Neuronal stem cell (in vitro differentiated cells): ENCODE measurements at regions not wholly inside any gene's neighbourhood (a gene's known extent, or its start where the extent isn't known, plus 50 kb on each side); places are given as distances from the start of the nearest gene placed in this dataset.

Source experiments
- DNase-seq: peaks from one replicate; pipeline ENCODE4 v3.0.0-alpha.2; 2013; ENCODE audit warnings: low spot score
- H2AFZ ChIP-seq: one replicate; pipeline ENCODE4 v1.6.1; 2013; ENCODE audit warnings: mild to moderate bottlenecking, low read length, inconsistent platforms
- H2AK5ac ChIP-seq: 2 replicates; pipeline ENCODE4 v1.6.1; 2013; ENCODE audit warnings: low read depth, mild to moderate bottlenecking, inconsistent platforms, low read length, moderate library complexity, mixed read lengths
- H2BK120ac ChIP-seq: 2 replicates; pipeline ENCODE4 v1.6.1; 2013; ENCODE audit warnings: low read depth, mild to moderate bottlenecking, inconsistent platforms, low read length, moderate library complexity, mixed read lengths
- H2BK12ac ChIP-seq: one replicate; pipeline ENCODE4 v1.6.1; 2013; ENCODE audit warnings: low read length, inconsistent platforms
- H2BK15ac ChIP-seq: 2 replicates; pipeline ENCODE4 v1.6.1; 2013; ENCODE audit warnings: mild to moderate bottlenecking, low read length, inconsistent platforms, mixed read lengths
- H2BK5ac ChIP-seq: one replicate; pipeline ENCODE4 v1.6.1; 2013; ENCODE audit warnings: inconsistent platforms, mild to moderate bottlenecking, low read length, moderate library complexity
- H3K14ac ChIP-seq: one replicate; pipeline ENCODE4 v1.6.1; 2013; ENCODE audit warnings: low read length, inconsistent platforms
- H3K18ac ChIP-seq: 2 replicates; pipeline ENCODE4 v1.6.1; 2013; ENCODE audit warnings: low read length, inconsistent platforms
- H3K23ac ChIP-seq: 2 replicates; pipeline ENCODE4 v1.6.1; 2013; ENCODE audit warnings: low read depth, mild to moderate bottlenecking, mixed read lengths, low read length, inconsistent platforms; ENCODE audit not compliant: poor library complexity
- H3K27ac ChIP-seq: replicated peaks from 3 replicates; pipeline ENCODE4 v1.5.1; 2013; ENCODE audit warnings: low read length, inconsistent platforms
- H3K27me3 ChIP-seq, 3 experiments: 2 replicates each; pipeline ENCODE4 v1.6.1; 2013; ENCODE audit warnings: low read length in 3 of 3, mild to moderate bottlenecking in 2 of 3, inconsistent platforms in 1 of 3, low read depth in 1 of 3, mixed read lengths in 1 of 3, moderate library complexity in 1 of 3; ENCODE audit not compliant: control insufficient read depth in 3 of 3, insufficient read depth in 3 of 3
- H3K36me3 ChIP-seq, 2 donors: replicated peaks in 1 of 2; 2 replicates each; pipeline ENCODE4 v1.6.1; 2013; ENCODE audit warnings: low read length in 2 of 2; ENCODE audit not compliant: control insufficient read depth in 2 of 2, insufficient read depth in 2 of 2
- H3K4ac ChIP-seq: 2 replicates; pipeline ENCODE4 v1.6.1; 2013; ENCODE audit warnings: inconsistent platforms, mild to moderate bottlenecking, low read length, moderate library complexity
- H3K4me1 ChIP-seq, 2 donors: 1 replicate in 1 of 2; 2 replicates in 1 of 2; pipeline ENCODE4 v1.6.1; 2013; ENCODE audit warnings: low read length in 2 of 2, low read depth in 1 of 2; ENCODE audit not compliant: control insufficient read depth in 2 of 2, insufficient read depth in 1 of 2
- H3K4me2 ChIP-seq: one replicate; pipeline ENCODE4 v1.6.1; 2013; ENCODE audit warnings: mild to moderate bottlenecking, low read length, inconsistent platforms; ENCODE audit not compliant: insufficient read depth, poor library complexity, severe bottlenecking
- H3K4me3 ChIP-seq, 2 donors: 2 replicates each; pipeline ENCODE4 v1.5.1; 2013; ENCODE audit warnings: low read length in 2 of 2, mild to moderate bottlenecking in 2 of 2, inconsistent platforms in 1 of 2, moderate library complexity in 1 of 2
- H3K79me1 ChIP-seq: one replicate; pipeline ENCODE4 v1.6.1; 2013; ENCODE audit warnings: low read depth, mild to moderate bottlenecking, inconsistent platforms, low read length, moderate library complexity
- H3K9ac ChIP-seq: one replicate; pipeline ENCODE4 v1.6.1; 2013; ENCODE audit warnings: mild to moderate bottlenecking, low read depth, low read length, inconsistent platforms; ENCODE audit not compliant: poor library complexity
- H3K9me3 ChIP-seq, 2 donors: replicated peaks in 1 of 2; 2 replicates each; pipeline versions ENCODE3 to v1.6.1; 2013; ENCODE audit warnings: low read length in 2 of 2, mild to moderate bottlenecking in 2 of 2, inconsistent platforms in 1 of 2, low read depth in 1 of 2, mixed read lengths in 1 of 2, moderate library complexity in 1 of 2; ENCODE audit not compliant: control insufficient read depth in 2 of 2, insufficient read depth in 1 of 2
- H4K8ac ChIP-seq: one replicate; pipeline ENCODE4 v1.6.1; 2013; ENCODE audit warnings: low read depth, mild to moderate bottlenecking, inconsistent platforms, low read length, moderate library complexity
- H4K91ac ChIP-seq: one replicate; pipeline ENCODE4 v1.6.1; 2013; ENCODE audit warnings: low read length, low read depth, mild to moderate bottlenecking, inconsistent platforms; ENCODE audit not compliant: poor library complexity
- WGBS, 2 donors: extraction: QIAGEN DNeasy Blood & Tissue Kit; methylation state at CpG; one replicate each; pipeline ENCODE4 v1.1.7; 2013; ENCODE audit warnings: missing lambda C conversion rate in 2 of 2, mixed read lengths in 1 of 2; ENCODE audit not compliant: insufficient read length in 2 of 2, insufficient replicate concordance in 1 of 2; ENCODE audit errors: extremely low coverage in 2 of 2; 5-methylcytosine and 5-hydroxymethylcytosine counted together

DNA sequence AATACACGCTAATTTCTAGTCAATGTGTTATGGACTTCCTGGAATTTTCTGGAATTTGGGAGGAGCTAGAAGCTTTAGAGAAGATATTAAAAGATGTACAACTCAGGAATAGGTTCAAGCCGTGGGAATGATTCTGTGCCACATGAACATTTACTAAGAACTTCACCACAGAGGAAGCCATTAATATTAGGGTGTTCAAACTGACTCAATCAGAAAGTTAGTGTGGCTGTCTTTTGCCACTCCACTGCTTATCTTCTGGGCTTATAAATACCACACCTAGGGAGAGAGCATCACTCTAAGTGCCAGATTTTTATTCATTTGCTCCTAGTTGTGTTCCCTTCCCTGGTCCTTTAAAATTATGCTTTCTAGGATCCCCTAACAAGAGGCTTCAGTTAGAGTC, 409.8 kb downstream of the KCTD8 start:
- no peak overlapping the region for H2AFZ ChIP-seq
- no peak overlapping the region for H4K91ac ChIP-seq
- no peak overlapping the region for H2BK12ac ChIP-seq
- H2AK5ac ChIP-seq, result no peak overlapping the region
- H3K18ac ChIP-seq, result no peak overlapping the region
- no peak overlapping the region for H3K9ac ChIP-seq
- H2BK120ac ChIP-seq, result no peak overlapping the region
- H3K4me2 ChIP-seq, result no peak overlapping the region
- no CpG with 5 or more reads among the region's 2 CpGs for WGBS, 2 donors
- H2BK5ac ChIP-seq, result no peak overlapping the region
- no peak overlapping the region for H2BK15ac ChIP-seq
- no peaks in the 10 kb centered on the region for H3K27me3 ChIP-seq
- H3K36me3 ChIP-seq, result no peaks in the 10 kb centered on the region
- no peak overlapping the region for H3K23ac ChIP-seq
- no peak overlapping the region for H4K8ac ChIP-seq
- no peak overlapping the region for H3K14ac ChIP-seq
- H3K27ac ChIP-seq, result no peak overlapping the region
- no peak overlapping the region for H3K4me3 ChIP-seq
- no peak overlapping the region for H3K4ac ChIP-seq
- no peak for DNase-seq
- H3K9me3 ChIP-seq, result no peaks in the 10 kb centered on the region
- H3K79me1 ChIP-seq, result no peaks in the 10 kb centered on the region
- no peaks in the 10 kb centered on the region for H3K4me1 ChIP-seq

DNA sequence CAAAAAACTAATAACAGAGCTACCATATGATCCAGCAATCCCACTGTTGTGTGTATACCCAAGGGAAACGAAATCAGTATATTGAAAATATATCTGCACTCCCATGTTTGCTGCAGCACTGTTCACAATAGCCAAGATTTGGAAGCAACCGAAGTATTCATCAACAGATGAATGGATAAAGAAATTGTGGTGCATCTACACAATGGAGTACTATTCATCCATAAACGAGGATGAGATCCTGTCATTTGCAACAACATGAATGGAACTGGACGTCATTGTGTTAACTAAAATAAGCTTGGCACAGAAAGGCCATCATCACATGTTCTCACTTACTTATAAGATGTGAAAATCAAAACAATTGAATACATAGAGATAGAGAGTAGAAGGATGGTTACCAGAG, 402.1 kb downstream of the KCTD8 start:
- Histone ChIP-seq H2BK120ac (no peak overlapping the region), H4K8ac (no peak overlapping the region), H3K18ac (no peak overlapping the region), H3K9me3 (no peaks in the 10 kb centered on the region), H3K9ac (no peak overlapping the region), H3K27me3 (no peaks in the 10 kb centered on the region), H2BK15ac (no peak overlapping the region), H3K4me1 (no peaks in the 10 kb centered on the region), H2BK12ac (no peak overlapping the region), H4K91ac (no peak overlapping the region), H2AFZ (no peak overlapping the region), H2AK5ac (no peak overlapping the region), H3K36me3 (no peaks in the 10 kb centered on the region), H3K23ac (no peak overlapping the region), H2BK5ac (no peak overlapping the region), H3K4me3 (no peak overlapping the region), H3K4ac (no peak overlapping the region), H3K79me1 (no peaks in the 10 kb centered on the region), H3K4me2 (no peak overlapping the region), H3K27ac (no peak overlapping the region), H3K14ac (no peak overlapping the region)
- WGBS, 2 donors, result no CpG with 5 or more reads among the region's 4 CpGs
- DNase-seq, result no peak

DNA sequence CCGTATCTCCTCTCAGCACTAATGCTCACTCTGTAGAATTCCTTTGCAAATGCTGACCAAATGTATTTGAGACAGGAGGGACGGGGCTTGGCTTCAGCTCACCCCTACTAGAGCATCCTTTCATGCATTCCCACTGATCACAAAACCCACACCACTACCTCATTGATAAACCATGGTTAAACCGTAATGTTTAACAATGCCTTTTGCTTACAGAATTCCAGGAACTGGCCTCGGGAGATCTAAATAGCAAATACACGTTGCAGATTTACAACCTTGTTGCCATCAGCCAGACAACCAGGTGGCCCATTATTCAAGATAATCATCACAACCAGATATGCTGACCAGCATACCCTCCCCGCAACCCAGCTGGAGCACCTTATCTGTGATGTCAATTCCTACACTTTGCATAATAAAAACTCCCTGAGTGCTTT, 391.9 kb downstream of the KCTD8 start:
- no peak overlapping the region for H2BK5ac ChIP-seq
- H2BK15ac ChIP-seq, result no peak overlapping the region
- H3K23ac ChIP-seq, result no peak overlapping the region
- H2BK12ac ChIP-seq, result no peak overlapping the region
- H3K27ac ChIP-seq, result no peak overlapping the region
- no peak overlapping the region for H2BK120ac ChIP-seq
- no peak overlapping the region for H3K4ac ChIP-seq
- no peaks in the 10 kb centered on the region for H3K79me1 ChIP-seq
- peaks cover 0 to 3% of the 10 kb centered on the region in 2 donors for H3K4me1 ChIP-seq
- H3K36me3 ChIP-seq, result no peaks in the 10 kb centered on the region
- no peak overlapping the region for H4K8ac ChIP-seq
- H2AFZ ChIP-seq, result no peak overlapping the region
- no peaks in the 10 kb centered on the region for H3K9me3 ChIP-seq
- peak; percentile 3 for DNase-seq
- H3K18ac ChIP-seq, result no peak overlapping the region
- H3K9ac ChIP-seq, result no peak overlapping the region
- no peaks in the 10 kb centered on the region for H3K27me3 ChIP-seq
- H4K91ac ChIP-seq, result no peak overlapping the region
- H2AK5ac ChIP-seq, result no peak overlapping the region
- no peak overlapping the region for H3K4me3 ChIP-seq
- no CpG with 5 or more reads among the region's 6 CpGs for WGBS, 2 donors
- H3K4me2 ChIP-seq, result no peak overlapping the region
- no peak overlapping the region for H3K14ac ChIP-seq

DNA sequence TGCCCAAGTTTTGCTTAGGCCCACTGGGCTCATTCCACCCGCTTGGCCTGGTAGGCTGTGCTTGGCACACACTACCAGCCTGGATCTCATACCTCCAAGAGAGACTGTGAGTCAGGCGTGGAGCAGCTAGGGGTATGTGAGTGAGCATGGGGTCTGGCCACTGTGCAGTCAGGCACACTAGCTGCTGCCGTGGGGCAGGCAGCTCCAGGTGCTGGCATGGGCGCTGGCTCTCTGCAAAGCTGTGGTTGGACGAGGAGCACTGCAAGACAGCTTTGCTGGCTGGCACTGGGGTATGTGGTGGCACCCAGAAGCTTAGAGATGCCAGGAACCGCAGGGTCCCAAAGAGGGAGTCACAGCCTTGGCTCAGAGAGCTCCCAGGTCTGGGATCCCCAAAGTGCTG, 377.8 kb downstream of the KCTD8 start:
- no CpG with 5 or more reads among the region's 6 CpGs for WGBS, 2 donors
- H2AK5ac ChIP-seq, result no peak overlapping the region
- H3K4ac ChIP-seq, result no peak overlapping the region
- H3K14ac ChIP-seq, result no peak overlapping the region
- no peak overlapping the region for H3K18ac ChIP-seq
- H4K8ac ChIP-seq, result no peak overlapping the region
- H2BK12ac ChIP-seq, result no peak overlapping the region
- no peak overlapping the region for H3K27ac ChIP-seq
- no peak overlapping the region for H3K4me2 ChIP-seq
- no peak overlapping the region for H2BK5ac ChIP-seq
- H2BK120ac ChIP-seq, result no peak overlapping the region
- H3K4me1 ChIP-seq, result no peaks in the 10 kb centered on the region
- peaks cover 0 to 11% of the 10 kb centered on the region in 2 donors for H3K9me3 ChIP-seq
- H3K36me3 ChIP-seq, result peaks cover 0 to 2% of the 10 kb centered on the region in 2 donors
- DNase-seq, result no peak
- H3K79me1 ChIP-seq, result no peaks in the 10 kb centered on the region
- H4K91ac ChIP-seq, result no peak overlapping the region
- H3K23ac ChIP-seq, result peak overlapping the region; percentile 51
- no peak overlapping the region for H3K9ac ChIP-seq
- no peak overlapping the region for H2BK15ac ChIP-seq
- H3K27me3 ChIP-seq, result no peaks in the 10 kb centered on the region
- no peak overlapping the region for H2AFZ ChIP-seq
- no peak overlapping the region for H3K4me3 ChIP-seq
